ENCODE measurements at regions not wholly inside any gene's neighbourhood (a gene's known extent, or its start where the extent isn't known, plus 50 kb on each side); places are given as distances from the start of the nearest gene placed in this dataset.

- DNase-seq, result no peak
Measured at GRCh38 chr10:128375171-128375570, 248.9 kb upstream of the MKI67 start.

GRCh38 chr10:128377364-128377987, 251.3 kb upstream of the MKI67 start:
- DNase-seq, result no peak

- no peak for DNase-seq
Measured at GRCh38 chr10:128377988-128378387, 251.8 kb upstream of the MKI67 start.

GRCh38 chr10:128380946-128381345, 254.7 kb upstream of the MKI67 start:
- no peak for DNase-seq

- DNase-seq, result no peak
Measured at GRCh38 chr10:128382225-128382624, 256.0 kb upstream of the MKI67 start.

GRCh38 chr10:128384831-128385230, 258.6 kb upstream of the MKI67 start:
- no peak for DNase-seq

- DNase-seq, result no peak
Measured at GRCh38 chr10:128386231-128386630, 260.0 kb upstream of the MKI67 start.

- peak in 2 of 14 donors; percentile 7 to 33 for DNase-seq
Measured at GRCh38 chr10:128386816-128387604, 260.8 kb upstream of the MKI67 start.

GRCh38 chr10:128390596-128390995, 264.4 kb upstream of the MKI67 start:
- no peak for DNase-seq

GRCh38 chr10:128393546-128393945, 267.3 kb upstream of the MKI67 start:
- DNase-seq, result no peak

- no peak for DNase-seq
Measured at GRCh38 chr10:128398118-128398517, 271.9 kb upstream of the MKI67 start.

- DNase-seq, result no peak
Measured at GRCh38 chr10:128398999-128399398, 272.8 kb upstream of the MKI67 start.

GRCh38 chr10:128400564-128400963, 274.3 kb upstream of the MKI67 start:
- DNase-seq, result no peak

- no peak for DNase-seq
Measured at GRCh38 chr10:128405450-128405849, 279.2 kb upstream of the MKI67 start.

- no peak for DNase-seq
Measured at GRCh38 chr10:128411643-128412042, 285.4 kb upstream of the MKI67 start.

GRCh38 chr10:128414568-128414967, 288.3 kb upstream of the MKI67 start:
- no peak for DNase-seq

GRCh38 chr10:128416231-128416630, 290.0 kb upstream of the MKI67 start:
- no peak for DNase-seq

GRCh38 chr10:128417826-128418225, 291.6 kb upstream of the MKI67 start:
- DNase-seq, result no peak

- DNase-seq, result no peak
Measured at GRCh38 chr10:128418819-128419218, 292.6 kb upstream of the MKI67 start.

GRCh38 chr10:128419466-128420019, 293.3 kb upstream of the MKI67 start:
- no peak for DNase-seq

- no peak for DNase-seq
Measured at GRCh38 chr10:128420623-128421022, 294.4 kb upstream of the MKI67 start.

- no peak for DNase-seq
Measured at GRCh38 chr10:128421371-128422160, 295.3 kb upstream of the MKI67 start.

- DNase-seq, result no peak
Measured at GRCh38 chr10:128422190-128422589, 296.0 kb upstream of the MKI67 start.
